ENCODE measurements at regions not wholly inside any gene's neighbourhood (a gene's known extent, or its start where the extent isn't known, plus 50 kb on each side); places are given as distances from the start of the nearest gene placed in this dataset.

DNA sequence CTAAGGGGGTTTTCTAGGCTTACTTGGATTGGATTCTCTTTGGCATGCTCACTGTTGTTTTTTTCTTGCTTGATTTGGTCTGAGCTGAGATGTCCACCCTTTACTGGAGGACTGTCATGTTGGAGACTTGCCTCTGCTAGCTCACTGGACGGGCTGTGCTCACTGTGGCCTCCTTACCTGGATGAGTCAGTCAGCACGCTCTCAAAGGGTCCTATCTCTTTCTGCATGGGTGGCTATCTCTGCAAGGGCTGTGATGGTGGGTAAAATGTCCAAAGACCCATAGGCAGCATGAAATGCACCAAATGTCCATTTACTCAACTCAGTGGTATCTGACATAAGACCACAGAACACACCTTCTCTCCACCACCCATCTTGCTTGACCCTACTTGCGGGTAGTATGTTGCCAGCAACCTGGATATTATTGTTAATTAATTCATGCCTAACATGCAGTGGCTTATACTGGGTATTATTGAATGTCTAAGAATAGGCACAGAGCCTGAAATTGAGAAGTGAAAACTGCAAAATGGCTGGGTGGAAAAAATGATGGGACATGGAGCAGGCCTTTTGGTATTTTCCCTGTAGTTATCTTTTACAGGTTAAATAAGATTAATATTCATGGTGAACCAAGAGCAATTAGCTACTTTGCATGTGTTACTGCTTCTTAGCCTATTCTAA lies 68.9 kb upstream of the TLE1 start (continued):
- TF ChIP-seq, protein P1, sequence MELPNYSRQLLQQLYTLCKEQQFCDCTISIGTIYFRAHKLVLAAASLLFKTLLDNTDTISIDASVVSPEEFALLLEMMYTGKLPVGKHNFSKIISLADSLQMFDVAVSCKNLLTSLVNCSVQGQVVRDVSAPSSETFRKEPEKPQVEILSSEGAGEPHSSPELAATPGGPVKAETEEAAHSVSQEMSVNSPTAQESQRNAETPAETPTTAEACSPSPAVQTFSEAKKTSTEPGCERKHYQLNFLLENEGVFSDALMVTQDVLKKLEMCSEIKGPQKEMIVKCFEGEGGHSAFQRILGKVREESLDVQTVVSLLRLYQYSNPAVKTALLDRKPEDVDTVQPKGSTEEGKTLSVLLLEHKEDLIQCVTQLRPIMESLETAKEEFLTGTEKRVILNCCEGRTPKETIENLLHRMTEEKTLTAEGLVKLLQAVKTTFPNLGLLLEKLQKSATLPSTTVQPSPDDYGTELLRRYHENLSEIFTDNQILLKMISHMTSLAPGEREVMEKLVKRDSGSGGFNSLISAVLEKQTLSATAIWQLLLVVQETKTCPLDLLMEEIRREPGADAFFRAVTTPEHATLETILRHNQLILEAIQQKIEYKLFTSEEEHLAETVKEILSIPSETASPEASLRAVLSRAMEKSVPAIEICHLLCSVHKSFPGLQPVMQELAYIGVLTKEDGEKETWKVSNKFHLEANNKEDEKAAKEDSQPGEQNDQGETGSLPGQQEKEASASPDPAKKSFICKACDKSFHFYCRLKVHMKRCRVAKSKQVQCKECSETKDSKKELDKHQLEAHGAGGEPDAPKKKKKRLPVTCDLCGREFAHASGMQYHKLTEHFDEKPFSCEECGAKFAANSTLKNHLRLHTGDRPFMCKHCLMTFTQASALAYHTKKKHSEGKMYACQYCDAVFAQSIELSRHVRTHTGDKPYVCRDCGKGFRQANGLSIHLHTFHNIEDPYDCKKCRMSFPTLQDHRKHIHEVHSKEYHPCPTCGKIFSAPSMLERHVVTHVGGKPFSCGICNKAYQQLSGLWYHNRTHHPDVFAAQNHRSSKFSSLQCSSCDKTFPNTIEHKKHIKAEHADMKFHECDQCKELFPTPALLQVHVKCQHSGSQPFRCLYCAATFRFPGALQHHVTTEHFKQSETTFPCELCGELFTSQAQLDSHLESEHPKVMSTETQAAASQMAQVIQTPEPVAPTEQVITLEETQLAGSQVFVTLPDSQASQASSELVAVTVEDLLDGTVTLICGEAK (IDR thresholded peaks at IDR 0.05) = no peak
- TF ChIP-seq, protein P1 (CRISPR knock-in tag; IDR thresholded peaks at IDR 0.05) = no peak
- TF ChIP-seq BRF1 (IDR thresholded peaks at IDR 0.05; ENCODE audit: borderline replicate concordance, extremely low read depth, insufficient read length) (no peak), KAT7 (CRISPR knock-in tag; IDR thresholded peaks at IDR 0.05; ENCODE audit: borderline replicate concordance) (no peak), GTF2A2 (tag; IDR thresholded peaks at IDR 0.05) (no peak), HDGF (IDR thresholded peaks at IDR 0.05) (no peak), DDX20 (tag; IDR thresholded peaks at IDR 0.05; ENCODE audit: low read depth) (no peak), ZNF408 (CRISPR knock-in tag; IDR thresholded peaks at IDR 0.05; ENCODE audit: low read depth) (no peak), ZNF146 (CRISPR knock-in tag; IDR thresholded peaks at IDR 0.05; ENCODE audit: unreplicated experiment) (no peak), ATF7 (IDR thresholded peaks at IDR 0.05) (no peak), FOXJ2 (tag; IDR thresholded peaks at IDR 0.05) (no peak)
- TF ChIP-seq, protein P2, sequence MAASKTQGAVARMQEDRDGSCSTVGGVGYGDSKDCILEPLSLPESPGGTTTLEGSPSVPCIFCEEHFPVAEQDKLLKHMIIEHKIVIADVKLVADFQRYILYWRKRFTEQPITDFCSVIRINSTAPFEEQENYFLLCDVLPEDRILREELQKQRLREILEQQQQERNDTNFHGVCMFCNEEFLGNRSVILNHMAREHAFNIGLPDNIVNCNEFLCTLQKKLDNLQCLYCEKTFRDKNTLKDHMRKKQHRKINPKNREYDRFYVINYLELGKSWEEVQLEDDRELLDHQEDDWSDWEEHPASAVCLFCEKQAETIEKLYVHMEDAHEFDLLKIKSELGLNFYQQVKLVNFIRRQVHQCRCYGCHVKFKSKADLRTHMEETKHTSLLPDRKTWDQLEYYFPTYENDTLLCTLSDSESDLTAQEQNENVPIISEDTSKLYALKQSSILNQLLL (CRISPR knock-in tag; IDR thresholded peaks at IDR 0.05; ENCODE audit: borderline replicate concordance) = no peak
- TF ChIP-seq, protein P3, sequence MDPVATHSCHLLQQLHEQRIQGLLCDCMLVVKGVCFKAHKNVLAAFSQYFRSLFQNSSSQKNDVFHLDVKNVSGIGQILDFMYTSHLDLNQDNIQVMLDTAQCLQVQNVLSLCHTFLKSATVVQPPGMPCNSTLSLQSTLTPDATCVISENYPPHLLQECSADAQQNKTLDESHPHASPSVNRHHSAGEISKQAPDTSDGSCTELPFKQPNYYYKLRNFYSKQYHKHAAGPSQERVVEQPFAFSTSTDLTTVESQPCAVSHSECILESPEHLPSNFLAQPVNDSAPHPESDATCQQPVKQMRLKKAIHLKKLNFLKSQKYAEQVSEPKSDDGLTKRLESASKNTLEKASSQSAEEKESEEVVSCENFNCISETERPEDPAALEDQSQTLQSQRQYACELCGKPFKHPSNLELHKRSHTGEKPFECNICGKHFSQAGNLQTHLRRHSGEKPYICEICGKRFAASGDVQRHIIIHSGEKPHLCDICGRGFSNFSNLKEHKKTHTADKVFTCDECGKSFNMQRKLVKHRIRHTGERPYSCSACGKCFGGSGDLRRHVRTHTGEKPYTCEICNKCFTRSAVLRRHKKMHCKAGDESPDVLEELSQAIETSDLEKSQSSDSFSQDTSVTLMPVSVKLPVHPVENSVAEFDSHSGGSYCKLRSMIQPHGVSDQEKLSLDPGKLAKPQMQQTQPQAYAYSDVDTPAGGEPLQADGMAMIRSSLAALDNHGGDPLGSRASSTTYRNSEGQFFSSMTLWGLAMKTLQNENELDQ (CRISPR knock-in tag; IDR thresholded peaks at IDR 0.05; ENCODE audit: borderline replicate concordance) = no peak
- TF ChIP-seq, protein P4, sequence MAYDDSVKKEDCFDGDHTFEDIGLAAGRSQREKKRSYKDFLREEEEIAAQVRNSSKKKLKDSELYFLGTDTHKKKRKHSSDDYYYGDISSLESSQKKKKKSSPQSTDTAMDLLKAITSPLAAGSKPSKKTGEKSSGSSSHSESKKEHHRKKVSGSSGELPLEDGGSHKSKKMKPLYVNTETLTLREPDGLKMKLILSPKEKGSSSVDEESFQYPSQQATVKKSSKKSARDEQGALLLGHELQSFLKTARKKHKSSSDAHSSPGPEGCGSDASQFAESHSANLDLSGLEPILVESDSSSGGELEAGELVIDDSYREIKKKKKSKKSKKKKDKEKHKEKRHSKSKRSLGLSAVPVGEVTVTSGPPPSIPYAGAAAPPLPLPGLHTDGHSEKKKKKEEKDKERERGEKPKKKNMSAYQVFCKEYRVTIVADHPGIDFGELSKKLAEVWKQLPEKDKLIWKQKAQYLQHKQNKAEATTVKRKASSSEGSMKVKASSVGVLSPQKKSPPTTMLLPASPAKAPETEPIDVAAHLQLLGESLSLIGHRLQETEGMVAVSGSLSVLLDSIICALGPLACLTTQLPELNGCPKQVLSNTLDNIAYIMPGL (CRISPR knock-in tag; IDR thresholded peaks at IDR 0.05) = no peak

All from K562 (cell line).